HG02943 (cell line): ENCODE measurements at regions not wholly inside any gene's neighbourhood (a gene's known extent, or its start where the extent isn't known, plus 50 kb on each side); places are given as distances from the start of the nearest gene placed in this dataset.
A peak's percentile ranks its signal among the peaks of the same experiment; 100 is the strongest.
"Not testable (repeated sequence)": the region's sequence is repeated elsewhere in the genome, so short reads cannot be mapped to it uniquely, and the experiment has no call there.

Experiments
- ATAC-seq: cut with Tn5 transposase; IDR thresholded peaks from one replicate; pipeline ENCODE4 v1.9.1; 2021; ENCODE audit warnings: mild to moderate bottlenecking, low read depth, moderate library complexity; ENCODE audit not compliant: unreplicated experiment

- no peak for ATAC-seq
These were observed 335.7 kb downstream of the BMP4 start for GRCh38 chr14:53620890-53621289.

GRCh38 chr14:53620317-53620716, 336.3 kb downstream of the BMP4 start:
- ATAC-seq, result no peak

GRCh38 chr14:53619691-53620231, 336.9 kb downstream of the BMP4 start:
- no peak for ATAC-seq

- not testable (repeated sequence) for ATAC-seq
These were observed 340.1 kb downstream of the BMP4 start for GRCh38 chr14:53616536-53616935.

GRCh38 chr14:53615252-53615651, 341.4 kb downstream of the BMP4 start:
- no peak for ATAC-seq

- peak; percentile 96 for ATAC-seq
These were observed 343.0 kb downstream of the BMP4 start for GRCh38 chr14:53613404-53614253.

GRCh38 chr14:53610947-53611346, 345.7 kb downstream of the BMP4 start:
- ATAC-seq, result no peak

GRCh38 chr14:53609009-53609408, 347.6 kb downstream of the BMP4 start:
- no peak for ATAC-seq

- ATAC-seq, result peak; percentile 46
These were observed 348.3 kb downstream of the BMP4 start for GRCh38 chr14:53608369-53608768.

GRCh38 chr14:53606203-53606602, 350.4 kb downstream of the BMP4 start:
- ATAC-seq, result no peak

GRCh38 chr14:53605562-53605961, 351.1 kb downstream of the BMP4 start:
- ATAC-seq, result no peak

- no peak for ATAC-seq
These were observed 352.6 kb downstream of the BMP4 start for GRCh38 chr14:53603994-53604393.

GRCh38 chr14:53601409-53601808, 355.2 kb downstream of the BMP4 start:
- no peak for ATAC-seq

GRCh38 chr14:53599221-53599945, 357.2 kb downstream of the BMP4 start:
- ATAC-seq, result no peak

GRCh38 chr14:53596853-53597525, 359.6 kb downstream of the BMP4 start:
- ATAC-seq, result no peak

GRCh38 chr14:53591816-53592215, 364.8 kb downstream of the BMP4 start:
- no peak for ATAC-seq

GRCh38 chr14:53581504-53581903, 375.1 kb downstream of the BMP4 start:
- no peak for ATAC-seq

- ATAC-seq, result no peak
These were observed 384.8 kb downstream of the BMP4 start for GRCh38 chr14:53571641-53572328.

- ATAC-seq, result peak; percentile 91
These were observed 385.9 kb downstream of the BMP4 start for GRCh38 chr14:53570411-53571387.
